Inflammatory macrophage (primary cell): ENCODE measurements at regions not wholly inside any gene's neighbourhood (a gene's known extent, or its start where the extent isn't known, plus 50 kb on each side); places are given as distances from the start of the nearest gene placed in this dataset.
A peak's percentile ranks its signal among the peaks of the same experiment; 100 is the strongest.

Source experiments
- DNase-seq, 2 donors: peaks; one replicate each; pipeline ENCODE4 v3.0.0-alpha.2; 2020 to 2022

- no peak for DNase-seq
Measured at GRCh38 chr1:195804547-195804946, 803.7 kb downstream of the KCNT2 start.

- no peak for DNase-seq
Measured at GRCh38 chr1:195799016-195799415, 809.2 kb downstream of the KCNT2 start.

- DNase-seq, result no peak
Measured at GRCh38 chr1:195794225-195794624, 814.0 kb downstream of the KCNT2 start.

- no peak for DNase-seq
Measured at GRCh38 chr1:195791796-195792195, 816.4 kb downstream of the KCNT2 start.

GRCh38 chr1:195790514-195791168 lies 817.6 kb downstream of the KCNT2 start:
- DNase-seq, result no peak

GRCh38 chr1:195789321-195789720 lies 818.9 kb downstream of the KCNT2 start:
- no peak for DNase-seq

GRCh38 chr1:195788721-195789120 lies 819.5 kb downstream of the KCNT2 start:
- no peak for DNase-seq

GRCh38 chr1:195785830-195786229 lies 822.4 kb downstream of the KCNT2 start:
- DNase-seq, result no peak

- peak; percentile 71 to 72 for DNase-seq
Measured at GRCh38 chr1:195773931-195774330, 834.3 kb downstream of the KCNT2 start.

- DNase-seq, result no peak
Measured at GRCh38 chr1:195769461-195769860, 838.8 kb downstream of the KCNT2 start.

- DNase-seq, result no peak
Measured at GRCh38 chr1:195768936-195769335, 839.3 kb downstream of the KCNT2 start.

- DNase-seq, result no peak
Measured at GRCh38 chr1:195768377-195768776, 839.9 kb downstream of the KCNT2 start.

GRCh38 chr1:195766709-195767108 lies 841.5 kb downstream of the KCNT2 start:
- no peak for DNase-seq

- DNase-seq, result no peak
Measured at GRCh38 chr1:195765099-195765498, 843.1 kb downstream of the KCNT2 start.

GRCh38 chr1:195763907-195764374 lies 844.3 kb downstream of the KCNT2 start:
- no peak for DNase-seq

- no peak for DNase-seq
Measured at GRCh38 chr1:195763146-195763906, 844.9 kb downstream of the KCNT2 start.

- DNase-seq, result no peak
Measured at GRCh38 chr1:195761104-195761503, 847.1 kb downstream of the KCNT2 start.

GRCh38 chr1:195756109-195756508 lies 852.1 kb downstream of the KCNT2 start:
- no peak for DNase-seq

- DNase-seq, result no peak
Measured at GRCh38 chr1:195754874-195755273, 853.4 kb downstream of the KCNT2 start.

- DNase-seq, result no peak
Measured at GRCh38 chr1:195754303-195754702, 853.9 kb downstream of the KCNT2 start.

- DNase-seq, result no peak
Measured at GRCh38 chr1:195748969-195749368, 859.3 kb downstream of the KCNT2 start.

- no peak for DNase-seq
Measured at GRCh38 chr1:195745189-195746010, 862.8 kb downstream of the KCNT2 start.

- DNase-seq, result no peak
Measured at GRCh38 chr1:195744256-195744655, 864.0 kb downstream of the KCNT2 start.
